Astrocyte (in vitro differentiated cells and primary cell): ENCODE measurements at regions not wholly inside any gene's neighbourhood (a gene's known extent, or its start where the extent isn't known, plus 50 kb on each side); places are given as distances from the start of the nearest gene placed in this dataset.

Experiments used
- DNase-seq: peaks from one replicate; pipeline ENCODE4 v3.0.0-alpha.2; 2010; ENCODE audit warnings: low read depth
- FAIRE-seq: peaks from 2 replicates; lab custom pipeline; 2011; peaks lifted over from hg19 to GRCh38; lab: Jason Lieb, UNC
- H2AFZ ChIP-seq: 2 replicates; pipeline ENCODE4 v1.6.0; 2012; ENCODE audit warnings: low read depth, low read length, inconsistent platforms
- H3K27ac ChIP-seq: 2 replicates; pipeline ENCODE4 v1.5.1; 2011; ENCODE audit warnings: low read depth, low read length, inconsistent platforms
- H3K27me3 ChIP-seq: 2 replicates; pipeline ENCODE4 v1.6.0; 2011; ENCODE audit warnings: low read length, inconsistent platforms; ENCODE audit not compliant: insufficient read depth
- H3K36me3 ChIP-seq: 2 replicates; pipeline ENCODE4 v1.5.1; 2011; ENCODE audit warnings: low read length, inconsistent platforms; ENCODE audit not compliant: insufficient read depth
- H3K4me1 ChIP-seq: 2 replicates; pipeline ENCODE4 v1.5.1; 2011; ENCODE audit warnings: low read length, inconsistent platforms; ENCODE audit not compliant: insufficient read depth
- H3K4me2 ChIP-seq: 2 replicates; pipeline ENCODE4 v1.6.0; 2012; ENCODE audit warnings: low read length, inconsistent platforms
- H3K4me3 ChIP-seq: 2 replicates; pipeline ENCODE4 v1.5.1; 2011; ENCODE audit warnings: low read depth, mild to moderate bottlenecking, low read length, inconsistent platforms; ENCODE audit not compliant: insufficient read depth
- H3K79me2 ChIP-seq: 2 replicates; pipeline ENCODE4 v1.6.0; 2012; ENCODE audit warnings: mild to moderate bottlenecking, low read length, inconsistent platforms; ENCODE audit not compliant: insufficient read depth
- H3K9ac ChIP-seq: 2 replicates; pipeline ENCODE4 v1.6.0; 2012; ENCODE audit warnings: mild to moderate bottlenecking, low read length, inconsistent platforms
- H3K9me3 ChIP-seq: 2 replicates; pipeline ENCODE4 v1.5.1; 2012; ENCODE audit warnings: low read depth, mild to moderate bottlenecking, low read length, inconsistent platforms; ENCODE audit not compliant: insufficient read depth
- H4K20me1 ChIP-seq: 2 replicates; pipeline ENCODE4 v1.6.0; 2012; ENCODE audit warnings: low read length, inconsistent platforms; ENCODE audit not compliant: insufficient read depth
- H3K27ac Mint-ChIP-seq: one replicate; pipeline ENCODE4 v1.8.0; 2021; ENCODE audit warnings: mild to moderate bottlenecking, mixed read lengths; ENCODE audit not compliant: unreplicated experiment
- H3K27me3 Mint-ChIP-seq: one replicate; pipeline ENCODE4 v1.8.0; 2021; ENCODE audit warnings: low read depth, mixed read lengths; ENCODE audit not compliant: unreplicated experiment
- H3K36me3 Mint-ChIP-seq: one replicate; pipeline ENCODE4 v1.8.0; 2021; ENCODE audit warnings: low read depth, mixed read lengths; ENCODE audit not compliant: unreplicated experiment
- H3K4me1 Mint-ChIP-seq: one replicate; pipeline ENCODE4 v1.8.0; 2021; ENCODE audit warnings: low read depth, mixed read lengths; ENCODE audit not compliant: unreplicated experiment
- H3K4me3 Mint-ChIP-seq: one replicate; pipeline ENCODE4 v1.8.0; 2021; ENCODE audit warnings: mild to moderate bottlenecking, moderate library complexity, mixed read lengths; ENCODE audit not compliant: unreplicated experiment
- H3K9me3 Mint-ChIP-seq: one replicate; pipeline ENCODE4 v1.8.0; 2021; ENCODE audit warnings: mild to moderate bottlenecking, mixed read lengths; ENCODE audit not compliant: unreplicated experiment
- CTCF ChIP-seq: IDR thresholded peaks from 2 replicates; pipeline ENCODE4 v1.5.1; 2011; ENCODE audit warnings: low read depth, mild to moderate bottlenecking, inconsistent platforms, low read length, moderate library complexity; ENCODE audit not compliant: insufficient read depth
- EZH2 ChIP-seq: IDR thresholded peaks from 2 replicates; pipeline ENCODE4 v1.6.1; 2012; ENCODE audit warnings: mild to moderate bottlenecking, low read length, inconsistent platforms; ENCODE audit not compliant: insufficient read depth

DNA sequence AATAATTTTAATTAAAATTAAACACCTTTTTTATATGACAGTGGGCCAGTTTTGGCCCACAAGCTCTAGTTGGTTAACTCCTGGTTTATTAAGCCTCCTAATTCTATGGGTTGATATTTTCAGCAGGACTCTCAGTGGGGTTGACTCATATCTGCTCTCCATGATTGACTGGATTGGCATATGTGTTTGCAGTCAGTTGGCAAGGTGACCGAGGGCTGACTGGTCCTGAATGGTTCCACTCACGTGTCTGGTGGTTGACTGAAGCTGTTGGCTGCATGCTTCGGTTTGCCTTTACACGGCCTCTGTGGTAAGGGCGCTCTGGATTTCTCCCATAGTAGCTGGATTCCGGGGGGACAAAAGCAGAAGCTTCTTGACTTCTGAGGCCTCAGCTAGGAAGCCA is 65.3 kb upstream of the ZNF280D start:
- H3K9me3 ChIP-seq = no peaks in the 10 kb centered on the region
- Mint-ChIP-seq H3K36me3 (peaks cover 2% of the 10 kb centered on the region), H3K9me3 (no peaks in the 10 kb centered on the region), H3K4me3 (no peak overlapping the region), H3K4me1 (peaks cover 2% of the 10 kb centered on the region), H3K27me3 (no peaks in the 10 kb centered on the region), H3K27ac (no peak overlapping the region)
- H2AFZ ChIP-seq = no peak overlapping the region
- no peak overlapping the region for H3K4me3 ChIP-seq
- peaks cover 8% of the 10 kb centered on the region for H3K4me1 ChIP-seq
- no peaks in the 10 kb centered on the region for H4K20me1 ChIP-seq
- H3K36me3 ChIP-seq = no peaks in the 10 kb centered on the region
- TF ChIP-seq EZH2 (no peak), CTCF (no peak)
- FAIRE-seq (no peak), DNase-seq (no peak)
- no peak overlapping the region for H3K4me2 ChIP-seq
- no peaks in the 10 kb centered on the region for H3K79me2 ChIP-seq
- H3K27me3 ChIP-seq = no peaks in the 10 kb centered on the region
- no peak overlapping the region for H3K9ac ChIP-seq
- H3K27ac ChIP-seq = no peak overlapping the region

GRCh38 chr15:56797720-56798275 is 64.5 kb upstream of the ZNF280D start:
- Histone ChIP-seq H2AFZ (no peak overlapping the region), H3K27ac (no peak overlapping the region), H4K20me1 (no peaks in the 10 kb centered on the region), H3K4me2 (no peak overlapping the region), H3K79me2 (no peaks in the 10 kb centered on the region), H3K9me3 (no peaks in the 10 kb centered on the region), H3K36me3 (no peaks in the 10 kb centered on the region), H3K4me3 (no peak overlapping the region), H3K9ac (no peak overlapping the region), H3K27me3 (no peaks in the 10 kb centered on the region), H3K4me1 (peaks cover 8% of the 10 kb centered on the region)
- Mint-ChIP-seq H3K27ac (no peak overlapping the region), H3K27me3 (no peaks in the 10 kb centered on the region), H3K4me3 (no peak overlapping the region), H3K4me1 (peaks cover 2% of the 10 kb centered on the region), H3K36me3 (peaks cover 2% of the 10 kb centered on the region), H3K9me3 (peaks cover 3% of the 10 kb centered on the region)
- DNase-seq (no peak), FAIRE-seq (no peak)
- TF ChIP-seq EZH2 (no peak), CTCF (no peak)

GRCh38 chr15:56795502-56795901 is 62.2 kb upstream of the ZNF280D start:
- Mint-ChIP-seq H3K27me3 (no peaks in the 10 kb centered on the region), H3K4me1 (no peaks in the 10 kb centered on the region), H3K36me3 (no peaks in the 10 kb centered on the region), H3K27ac (no peak overlapping the region), H3K4me3 (no peak overlapping the region), H3K9me3 (peaks cover 3% of the 10 kb centered on the region)
- Histone ChIP-seq H3K36me3 (no peaks in the 10 kb centered on the region), H3K4me2 (no peak overlapping the region), H3K27ac (no peak overlapping the region), H3K4me1 (peaks cover 8% of the 10 kb centered on the region), H3K27me3 (no peaks in the 10 kb centered on the region), H3K9ac (no peak overlapping the region), H3K4me3 (no peak overlapping the region), H3K9me3 (no peaks in the 10 kb centered on the region), H4K20me1 (no peaks in the 10 kb centered on the region), H2AFZ (no peak overlapping the region), H3K79me2 (no peaks in the 10 kb centered on the region)
- TF ChIP-seq CTCF (no peak), EZH2 (no peak)
- no peak for FAIRE-seq
- DNase-seq = no peak
